ENCODE measurements at regions not wholly inside any gene's neighbourhood (a gene's known extent, or its start where the extent isn't known, plus 50 kb on each side); places are given as distances from the start of the nearest gene placed in this dataset.
"Not testable (repeated sequence)": the region's sequence is repeated elsewhere in the genome, so short reads cannot be mapped to it uniquely, and the experiment has no call there.

DNA sequence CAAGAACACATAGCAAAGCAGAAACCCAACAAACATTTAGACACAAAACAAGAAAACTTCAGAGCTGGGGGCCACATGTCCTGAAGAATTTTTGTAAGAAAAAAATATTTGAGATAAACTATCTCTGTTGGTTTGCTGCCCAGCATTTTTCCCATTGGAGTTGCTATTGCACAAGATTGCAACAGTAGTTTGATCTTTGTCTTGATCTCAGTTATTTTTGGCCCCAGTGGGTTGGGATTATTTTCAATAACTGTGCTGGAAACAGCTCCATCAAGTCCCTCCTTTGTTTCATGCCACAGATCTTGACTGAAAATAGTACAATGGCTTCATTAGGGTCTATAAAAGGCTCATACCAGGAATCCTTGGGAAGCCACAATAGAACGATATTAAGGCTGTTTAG is 103.8 kb upstream of the RAI2 start:
- H3K27ac ChIP-seq (ENCODE audit: low read depth, low read length), result no peak overlapping the region
- H3K27me3 ChIP-seq (ENCODE audit: low read length), result no peaks in the 10 kb centered on the region

GRCh38 chrX:17960891-17961290 is 99.8 kb upstream of the RAI2 start:
- H3K79me2 ChIP-seq (ENCODE audit: insufficient read depth, low read length), result no peaks in the 10 kb centered on the region
- H2AFZ ChIP-seq (ENCODE audit: low read depth, low read length, severe bottlenecking), result no peak overlapping the region
- no peak overlapping the region for H3K27ac ChIP-seq (ENCODE audit: low read depth, low read length)
- H4K20me1 ChIP-seq (ENCODE audit: low read depth, low read length), result no peaks in the 10 kb centered on the region
- no peak for TF ChIP-seq CTCF (IDR thresholded peaks at IDR 0.05; ENCODE audit: insufficient read depth, low read length, poor library complexity, severe bottlenecking)
- no peak for TF ChIP-seq EZH2phosphoT487 (conservative IDR thresholded peaks at IDR 0.05; ENCODE audit: low read length)
- no peak overlapping the region for H3K4me2 ChIP-seq (ENCODE audit: low read depth, low read length, poor library complexity, severe bottlenecking)
- no peak overlapping the region for H3K9ac ChIP-seq (ENCODE audit: low read length)
- H3K27me3 ChIP-seq (ENCODE audit: low read length), result no peaks in the 10 kb centered on the region
- H3K9me3 ChIP-seq (ENCODE audit: insufficient read depth, low read length), result no peaks in the 10 kb centered on the region
- no peak overlapping the region for H3K4me3 ChIP-seq (ENCODE audit: insufficient read depth, low read length, poor library complexity, severe bottlenecking)
- no peaks in the 10 kb centered on the region for H3K9me2 ChIP-seq (replicated peaks; ENCODE audit: insufficient read depth, low read length)
- no peaks in the 10 kb centered on the region for H3K36me3 ChIP-seq (ENCODE audit: low read length)
- no peaks in the 10 kb centered on the region for H3F3A ChIP-seq (ENCODE audit: insufficient read depth)

More for the DNA sequence above, 103.8 kb upstream of the RAI2 start:
- no peak overlapping the region for H3K4me3 ChIP-seq (ENCODE audit: insufficient read depth, low read length, poor library complexity, severe bottlenecking)
- no peaks in the 10 kb centered on the region for H3K79me2 ChIP-seq (ENCODE audit: insufficient read depth, low read length)
- H3F3A ChIP-seq (ENCODE audit: insufficient read depth), result no peaks in the 10 kb centered on the region
- H4K20me1 ChIP-seq (ENCODE audit: low read depth, low read length), result no peaks in the 10 kb centered on the region
- H3K36me3 ChIP-seq (ENCODE audit: low read length), result no peaks in the 10 kb centered on the region
- no peak overlapping the region for H3K4me2 ChIP-seq (ENCODE audit: low read depth, low read length, poor library complexity, severe bottlenecking)
- TF ChIP-seq EZH2phosphoT487 (conservative IDR thresholded peaks at IDR 0.05; ENCODE audit: low read length) (no peak), CTCF (IDR thresholded peaks at IDR 0.05; ENCODE audit: insufficient read depth, low read length, poor library complexity, severe bottlenecking) (no peak)
- H2AFZ ChIP-seq (ENCODE audit: low read depth, low read length, severe bottlenecking), result no peak overlapping the region
- no peak overlapping the region for H3K9ac ChIP-seq (ENCODE audit: low read length)
- H3K9me3 ChIP-seq (ENCODE audit: insufficient read depth, low read length), result no peaks in the 10 kb centered on the region
- no peaks in the 10 kb centered on the region for H3K9me2 ChIP-seq (replicated peaks; ENCODE audit: insufficient read depth, low read length)

- H3K36me3 ChIP-seq (ENCODE audit: low read length), result no peaks in the 10 kb centered on the region
- H3K4me3 ChIP-seq (ENCODE audit: insufficient read depth, low read length, poor library complexity, severe bottlenecking), result no peak overlapping the region
- H3K27ac ChIP-seq (ENCODE audit: low read depth, low read length), result no peak overlapping the region
- H3K9me2 ChIP-seq (replicated peaks; ENCODE audit: insufficient read depth, low read length), result no peaks in the 10 kb centered on the region
- no peak overlapping the region for H3K4me2 ChIP-seq (ENCODE audit: low read depth, low read length, poor library complexity, severe bottlenecking)
- no peaks in the 10 kb centered on the region for H3K27me3 ChIP-seq (ENCODE audit: low read length)
- no peaks in the 10 kb centered on the region for H3K9me3 ChIP-seq (ENCODE audit: insufficient read depth, low read length)
- no peaks in the 10 kb centered on the region for H3F3A ChIP-seq (ENCODE audit: insufficient read depth)
- no peaks in the 10 kb centered on the region for H4K20me1 ChIP-seq (ENCODE audit: low read depth, low read length)
- no peak overlapping the region for H2AFZ ChIP-seq (ENCODE audit: low read depth, low read length, severe bottlenecking)
- no peak for TF ChIP-seq EZH2phosphoT487 (conservative IDR thresholded peaks at IDR 0.05; ENCODE audit: low read length)
- peak; percentile 27 for TF ChIP-seq CTCF (IDR thresholded peaks at IDR 0.05; ENCODE audit: insufficient read depth, low read length, poor library complexity, severe bottlenecking)
- H3K79me2 ChIP-seq (ENCODE audit: insufficient read depth, low read length), result no peaks in the 10 kb centered on the region
- no peak overlapping the region for H3K9ac ChIP-seq (ENCODE audit: low read length)
Observed at GRCh38 chrX:17944833-17945497, 83.9 kb upstream of the RAI2 start.

GRCh38 chrX:17941171-17941570 is 80.1 kb upstream of the RAI2 start:
- H3K27ac ChIP-seq (ENCODE audit: low read depth, low read length); H3K4me2 ChIP-seq (ENCODE audit: low read depth, low read length, poor library complexity, severe bottlenecking); H3K27me3 ChIP-seq (ENCODE audit: low read length); H3F3A ChIP-seq (ENCODE audit: insufficient read depth); H2AFZ ChIP-seq (ENCODE audit: low read depth, low read length, severe bottlenecking); H4K20me1 ChIP-seq (ENCODE audit: low read depth, low read length); H3K9me3 ChIP-seq (ENCODE audit: insufficient read depth, low read length); H3K9me2 ChIP-seq (replicated peaks; ENCODE audit: insufficient read depth, low read length); H3K79me2 ChIP-seq (ENCODE audit: insufficient read depth, low read length); H3K4me3 ChIP-seq (ENCODE audit: insufficient read depth, low read length, poor library complexity, severe bottlenecking); H3K36me3 ChIP-seq (ENCODE audit: low read length); H3K9ac ChIP-seq (ENCODE audit: low read length): not testable (repeated sequence)

Measured in SU-DHL-6 (cell line).